Neuronal stem cell (in vitro differentiated cells): ENCODE measurements at regions not wholly inside any gene's neighbourhood (a gene's known extent, or its start where the extent isn't known, plus 50 kb on each side); places are given as distances from the start of the nearest gene placed in this dataset.
A peak's percentile ranks its signal among the peaks of the same experiment; 100 is the strongest.

Source experiments
- DNase-seq: peaks from one replicate; pipeline ENCODE4 v3.0.0-alpha.2; 2013; ENCODE audit warnings: low spot score
- H2AFZ ChIP-seq: one replicate; pipeline ENCODE4 v1.6.1; 2013; ENCODE audit warnings: mild to moderate bottlenecking, low read length, inconsistent platforms
- H2AK5ac ChIP-seq: 2 replicates; pipeline ENCODE4 v1.6.1; 2013; ENCODE audit warnings: low read depth, mild to moderate bottlenecking, inconsistent platforms, low read length, moderate library complexity, mixed read lengths
- H2BK120ac ChIP-seq: 2 replicates; pipeline ENCODE4 v1.6.1; 2013; ENCODE audit warnings: low read depth, mild to moderate bottlenecking, inconsistent platforms, low read length, moderate library complexity, mixed read lengths
- H2BK12ac ChIP-seq: one replicate; pipeline ENCODE4 v1.6.1; 2013; ENCODE audit warnings: low read length, inconsistent platforms
- H2BK15ac ChIP-seq: 2 replicates; pipeline ENCODE4 v1.6.1; 2013; ENCODE audit warnings: mild to moderate bottlenecking, low read length, inconsistent platforms, mixed read lengths
- H2BK5ac ChIP-seq: one replicate; pipeline ENCODE4 v1.6.1; 2013; ENCODE audit warnings: inconsistent platforms, mild to moderate bottlenecking, low read length, moderate library complexity
- H3K14ac ChIP-seq: one replicate; pipeline ENCODE4 v1.6.1; 2013; ENCODE audit warnings: low read length, inconsistent platforms
- H3K18ac ChIP-seq: 2 replicates; pipeline ENCODE4 v1.6.1; 2013; ENCODE audit warnings: low read length, inconsistent platforms
- H3K23ac ChIP-seq: 2 replicates; pipeline ENCODE4 v1.6.1; 2013; ENCODE audit warnings: low read depth, mild to moderate bottlenecking, mixed read lengths, low read length, inconsistent platforms; ENCODE audit not compliant: poor library complexity
- H3K27ac ChIP-seq: replicated peaks from 3 replicates; pipeline ENCODE4 v1.5.1; 2013; ENCODE audit warnings: low read length, inconsistent platforms
- H3K27me3 ChIP-seq, 3 experiments: 2 replicates each; pipeline ENCODE4 v1.6.1; 2013; ENCODE audit warnings: low read length in 3 of 3, mild to moderate bottlenecking in 2 of 3, inconsistent platforms in 1 of 3, low read depth in 1 of 3, mixed read lengths in 1 of 3, moderate library complexity in 1 of 3; ENCODE audit not compliant: control insufficient read depth in 3 of 3, insufficient read depth in 3 of 3
- H3K36me3 ChIP-seq, 2 donors: replicated peaks in 1 of 2; 2 replicates each; pipeline ENCODE4 v1.6.1; 2013; ENCODE audit warnings: low read length in 2 of 2; ENCODE audit not compliant: control insufficient read depth in 2 of 2, insufficient read depth in 2 of 2
- H3K4ac ChIP-seq: 2 replicates; pipeline ENCODE4 v1.6.1; 2013; ENCODE audit warnings: inconsistent platforms, mild to moderate bottlenecking, low read length, moderate library complexity
- H3K4me1 ChIP-seq, 2 donors: 1 replicate in 1 of 2; 2 replicates in 1 of 2; pipeline ENCODE4 v1.6.1; 2013; ENCODE audit warnings: low read length in 2 of 2, low read depth in 1 of 2; ENCODE audit not compliant: control insufficient read depth in 2 of 2, insufficient read depth in 1 of 2
- H3K4me2 ChIP-seq: one replicate; pipeline ENCODE4 v1.6.1; 2013; ENCODE audit warnings: mild to moderate bottlenecking, low read length, inconsistent platforms; ENCODE audit not compliant: insufficient read depth, poor library complexity, severe bottlenecking
- H3K4me3 ChIP-seq, 2 donors: 2 replicates each; pipeline ENCODE4 v1.5.1; 2013; ENCODE audit warnings: low read length in 2 of 2, mild to moderate bottlenecking in 2 of 2, inconsistent platforms in 1 of 2, moderate library complexity in 1 of 2
- H3K79me1 ChIP-seq: one replicate; pipeline ENCODE4 v1.6.1; 2013; ENCODE audit warnings: low read depth, mild to moderate bottlenecking, inconsistent platforms, low read length, moderate library complexity
- H3K9ac ChIP-seq: one replicate; pipeline ENCODE4 v1.6.1; 2013; ENCODE audit warnings: mild to moderate bottlenecking, low read depth, low read length, inconsistent platforms; ENCODE audit not compliant: poor library complexity
- H3K9me3 ChIP-seq, 2 donors: replicated peaks in 1 of 2; 2 replicates each; pipeline versions ENCODE3 to v1.6.1; 2013; ENCODE audit warnings: low read length in 2 of 2, mild to moderate bottlenecking in 2 of 2, inconsistent platforms in 1 of 2, low read depth in 1 of 2, mixed read lengths in 1 of 2, moderate library complexity in 1 of 2; ENCODE audit not compliant: control insufficient read depth in 2 of 2, insufficient read depth in 1 of 2
- H4K8ac ChIP-seq: one replicate; pipeline ENCODE4 v1.6.1; 2013; ENCODE audit warnings: low read depth, mild to moderate bottlenecking, inconsistent platforms, low read length, moderate library complexity
- H4K91ac ChIP-seq: one replicate; pipeline ENCODE4 v1.6.1; 2013; ENCODE audit warnings: low read length, low read depth, mild to moderate bottlenecking, inconsistent platforms; ENCODE audit not compliant: poor library complexity
- WGBS, 2 donors: extraction: QIAGEN DNeasy Blood & Tissue Kit; methylation state at CpG; one replicate each; pipeline ENCODE4 v1.1.7; 2013; ENCODE audit warnings: missing lambda C conversion rate in 2 of 2, mixed read lengths in 1 of 2; ENCODE audit not compliant: insufficient read length in 2 of 2, insufficient replicate concordance in 1 of 2; ENCODE audit errors: extremely low coverage in 2 of 2; 5-methylcytosine and 5-hydroxymethylcytosine counted together

- Histone ChIP-seq H3K4me1 (peaks cover 0 to 1% of the 10 kb centered on the region in 2 donors), H3K9me3 (no peaks in the 10 kb centered on the region), H3K4me2 (no peak overlapping the region), H3K36me3 (no peaks in the 10 kb centered on the region), H3K4ac (no peak overlapping the region), H2BK12ac (no peak overlapping the region), H2AFZ (no peak overlapping the region), H2BK5ac (no peak overlapping the region), H4K8ac (no peak overlapping the region), H2BK15ac (no peak overlapping the region), H2BK120ac (no peak overlapping the region), H3K18ac (no peak overlapping the region), H3K23ac (no peak overlapping the region), H3K9ac (no peak overlapping the region), H2AK5ac (no peak overlapping the region), H3K27me3 (no peaks in the 10 kb centered on the region), H3K79me1 (no peaks in the 10 kb centered on the region), H3K14ac (no peak overlapping the region), H3K27ac (no peak overlapping the region), H3K4me3 (no peak overlapping the region), H4K91ac (no peak overlapping the region)
- no peak for DNase-seq
- no CpG with 5 or more reads among the region's 4 CpGs for WGBS, 2 donors
Measured at GRCh38 chr6:113340371-113340770, 516.8 kb upstream of the MARCKS start.

- no peak for DNase-seq
- no peak overlapping the region for H2BK5ac ChIP-seq
Measured at GRCh38 chr6:113343940-113344339, 513.2 kb upstream of the MARCKS start.

GRCh38 chr6:113344969-113345368 is 512.2 kb upstream of the MARCKS start:
- Histone ChIP-seq H2BK15ac (no peak overlapping the region), H3K23ac (no peak overlapping the region), H3K9ac (no peak overlapping the region), H2BK5ac (no peak overlapping the region), H3K27me3 (no peaks in the 10 kb centered on the region), H4K8ac (no peak overlapping the region), H3K14ac (no peak overlapping the region), H4K91ac (no peak overlapping the region), H3K4me1 (no peaks in the 10 kb centered on the region), H3K27ac (no peak overlapping the region), H3K4ac (no peak overlapping the region), H2BK120ac (no peak overlapping the region), H3K9me3 (no peaks in the 10 kb centered on the region), H3K4me2 (no peak overlapping the region), H2BK12ac (no peak overlapping the region), H2AK5ac (no peak overlapping the region), H2AFZ (peak overlapping the region; percentile 18), H3K4me3 (no peak overlapping the region), H3K79me1 (no peaks in the 10 kb centered on the region), H3K36me3 (no peaks in the 10 kb centered on the region), H3K18ac (no peak overlapping the region)
- WGBS, 2 donors = no CpG with 5 or more reads among the region's 2 CpGs
- DNase-seq = no peak

More at GRCh38 chr6:113343940-113344339, 513.2 kb upstream of the MARCKS start:
- Histone ChIP-seq H3K9me3 (no peaks in the 10 kb centered on the region), H2BK15ac (no peak overlapping the region), H3K27ac (no peak overlapping the region), H2AFZ (peak overlapping the region; percentile 37), H3K36me3 (no peaks in the 10 kb centered on the region), H2BK120ac (no peak overlapping the region), H3K9ac (no peak overlapping the region), H3K4me1 (peaks cover 0 to 1% of the 10 kb centered on the region in 2 donors), H2AK5ac (no peak overlapping the region), H3K79me1 (no peaks in the 10 kb centered on the region), H4K91ac (no peak overlapping the region), H3K4ac (no peak overlapping the region), H3K4me3 (no peak overlapping the region), H3K18ac (no peak overlapping the region), H3K27me3 (no peaks in the 10 kb centered on the region), H3K14ac (no peak overlapping the region), H4K8ac (no peak overlapping the region), H3K23ac (no peak overlapping the region), H2BK12ac (no peak overlapping the region), H3K4me2 (no peak overlapping the region)
- no CpG with 5 or more reads among the region's 1 CpG for WGBS, 2 donors

GRCh38 chr6:113347436-113347835 is 509.7 kb upstream of the MARCKS start:
- Histone ChIP-seq H3K9me3 (no peaks in the 10 kb centered on the region), H3K4me2 (no peak overlapping the region), H4K8ac (no peak overlapping the region), H3K27me3 (no peaks in the 10 kb centered on the region), H2BK5ac (no peak overlapping the region), H4K91ac (no peak overlapping the region), H2BK15ac (no peak overlapping the region), H2BK120ac (no peak overlapping the region), H3K27ac (no peak overlapping the region), H3K9ac (no peak overlapping the region), H2BK12ac (no peak overlapping the region), H2AFZ (peak overlapping the region; percentile 40), H3K4ac (no peak overlapping the region), H3K36me3 (no peaks in the 10 kb centered on the region), H3K79me1 (no peaks in the 10 kb centered on the region), H2AK5ac (no peak overlapping the region), H3K4me1 (no peaks in the 10 kb centered on the region), H3K23ac (no peak overlapping the region), H3K18ac (no peak overlapping the region), H3K4me3 (no peak overlapping the region), H3K14ac (no peak overlapping the region)
- DNase-seq = no peak
- no CpG with 5 or more reads among the region's 3 CpGs for WGBS, 2 donors
